ENCODE measurements at regions not wholly inside any gene's neighbourhood (a gene's known extent, or its start where the extent isn't known, plus 50 kb on each side); places are given as distances from the start of the nearest gene placed in this dataset.
"Not testable (repeated sequence)": the region's sequence is repeated elsewhere in the genome, so short reads cannot be mapped to it uniquely, and the experiment has no call there.

DNA sequence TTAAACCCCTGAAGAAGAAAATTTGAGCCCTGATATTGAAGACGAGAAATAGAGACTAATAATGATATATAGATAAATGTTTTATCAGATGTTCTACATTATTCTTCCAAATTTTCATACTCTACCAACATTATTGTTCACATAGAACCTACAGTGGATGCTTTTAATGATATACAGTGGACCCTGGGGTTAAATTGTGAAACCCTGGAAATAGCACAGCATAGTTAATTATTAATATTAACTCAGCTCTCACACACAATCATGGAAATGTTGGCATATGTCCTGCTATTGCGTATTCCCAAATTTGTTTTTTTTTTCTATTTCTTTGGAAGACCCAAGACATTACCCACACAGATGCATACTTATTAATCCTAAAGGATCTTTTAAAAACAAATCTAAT lies 579.9 kb downstream of the CCDC85A start:
- intact Hi-C loops (cut with DNase I), result no loop called here
- no peak for DNase-seq

DNA sequence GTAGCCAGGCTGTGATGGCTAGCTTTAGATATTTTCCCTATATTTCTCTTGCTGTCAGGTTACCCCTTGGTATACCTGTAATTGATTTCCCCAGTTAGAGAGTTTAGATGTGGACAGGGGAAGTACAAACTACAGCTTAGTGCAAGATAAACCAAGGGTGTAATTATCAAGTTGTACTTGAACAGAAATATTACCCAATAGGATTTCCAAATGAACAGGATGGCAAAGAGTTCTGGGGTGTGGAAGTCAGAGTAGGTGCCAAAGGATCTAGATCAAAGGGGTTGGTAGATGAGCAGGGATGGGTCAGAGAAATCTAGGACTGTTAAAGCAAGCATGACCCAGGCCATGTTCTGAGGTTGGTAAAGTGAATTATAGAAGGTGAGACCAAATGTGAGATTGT lies 585.2 kb downstream of the CCDC85A start:
- DNase-seq, result no peak
- intact Hi-C loops (cut with DNase I), result no loop called here

DNA sequence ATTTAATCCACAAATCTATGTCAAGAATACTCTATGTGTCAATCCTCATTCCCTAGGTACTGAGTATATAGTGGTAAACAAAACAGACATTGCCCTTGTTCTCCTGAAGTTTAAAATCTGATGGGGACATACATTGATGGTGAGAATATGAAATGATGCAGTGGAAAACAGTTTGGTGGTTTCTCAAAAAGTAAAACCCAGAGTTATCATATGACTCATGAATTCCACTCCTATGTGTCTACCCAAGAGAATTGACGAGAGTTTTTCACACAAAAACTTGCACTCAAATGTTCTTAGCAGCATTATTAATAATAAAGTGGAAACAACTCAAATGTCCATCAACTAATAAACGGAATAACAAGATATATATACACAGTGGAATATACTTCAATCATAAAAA lies 586.7 kb downstream of the CCDC85A start:
- DNase-seq, result no peak
- intact Hi-C loops (cut with DNase I), result no loop called here

DNA sequence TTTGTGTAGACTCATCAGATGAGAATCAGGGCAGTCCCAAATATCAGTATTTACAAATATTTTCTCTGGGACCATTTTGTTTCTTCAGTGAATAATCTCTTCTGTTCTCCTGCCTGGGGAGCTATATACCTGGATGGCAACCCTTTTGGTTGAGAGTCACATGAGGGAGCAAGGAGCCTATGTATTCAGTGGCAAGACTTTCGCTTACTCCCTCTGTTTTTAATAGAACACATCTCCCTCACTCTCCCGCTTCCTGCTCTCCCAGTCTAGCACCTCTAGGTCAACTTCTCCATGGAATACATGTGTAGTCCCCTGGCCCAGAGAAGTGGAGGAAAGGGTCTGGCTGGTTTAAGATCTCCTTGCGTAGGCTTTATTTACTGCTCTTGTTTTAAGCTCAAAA lies 600.3 kb downstream of the CCDC85A start:
- intact Hi-C loops (cut with DNase I), result no loop called here
- no peak for DNase-seq

DNA sequence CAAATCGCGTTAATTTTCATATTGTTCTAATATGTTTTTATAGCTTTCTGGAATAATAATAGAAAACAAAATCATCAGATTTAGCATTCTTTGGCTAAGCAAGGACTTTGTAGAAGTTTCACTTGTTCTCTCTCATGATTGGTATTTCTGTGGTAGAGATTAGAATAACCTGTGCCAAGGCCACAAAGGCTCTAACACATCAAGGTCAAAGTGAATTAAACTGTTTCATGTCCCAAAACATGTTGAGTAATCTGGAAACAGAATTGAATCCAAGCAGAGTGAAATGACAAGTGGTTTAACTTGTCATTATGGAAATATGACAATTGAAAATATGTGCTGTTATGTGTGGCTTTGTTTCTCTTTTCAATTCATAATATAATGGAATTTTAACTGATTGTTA lies 617.4 kb downstream of the CCDC85A start:
- intact Hi-C loops (cut with DNase I), result no loop called here

DNA sequence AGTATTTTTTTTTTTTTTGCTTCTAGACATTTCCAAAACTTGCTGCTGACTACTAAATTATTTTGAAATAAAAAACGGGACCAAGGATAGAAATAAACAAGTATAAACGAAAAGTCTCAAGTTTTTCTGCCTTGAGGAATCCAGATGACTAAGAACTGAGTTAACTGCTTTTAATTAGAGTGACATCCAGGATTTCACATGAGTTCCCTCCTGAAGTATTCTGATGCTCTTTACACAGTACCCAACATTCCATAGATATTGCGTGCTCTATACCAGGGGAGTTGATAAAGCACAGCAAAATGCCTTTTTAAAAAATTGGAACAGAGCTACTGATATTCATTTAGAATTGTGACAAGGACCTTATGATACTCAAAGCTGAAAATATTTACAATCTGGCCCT lies 618.0 kb downstream of the CCDC85A start:
- intact Hi-C loops (cut with DNase I), result no loop called here
- no peak for DNase-seq

More for the DNA sequence above, 617.4 kb downstream of the CCDC85A start:
- no peak for DNase-seq

DNA sequence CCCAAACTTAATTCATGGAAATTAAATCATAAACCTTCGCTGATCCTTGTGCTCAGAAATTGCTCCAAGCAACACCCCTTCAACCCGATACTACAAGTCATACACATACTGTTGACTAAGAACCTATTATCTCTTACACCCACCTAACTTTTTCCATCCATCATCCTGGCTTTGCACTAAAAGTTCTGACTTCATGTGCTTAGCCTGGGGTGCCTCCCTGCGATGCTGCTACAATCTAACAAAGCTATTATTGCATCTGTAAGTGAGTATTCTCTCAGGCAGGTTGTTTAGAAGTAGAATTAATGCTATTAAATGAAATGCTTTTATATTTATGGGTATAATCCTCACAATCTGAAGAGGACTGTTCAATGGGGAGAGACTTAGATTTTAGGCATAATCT lies 619.8 kb downstream of the CCDC85A start:
- intact Hi-C loops (cut with DNase I), result no loop called here
- DNase-seq, result no peak

DNA sequence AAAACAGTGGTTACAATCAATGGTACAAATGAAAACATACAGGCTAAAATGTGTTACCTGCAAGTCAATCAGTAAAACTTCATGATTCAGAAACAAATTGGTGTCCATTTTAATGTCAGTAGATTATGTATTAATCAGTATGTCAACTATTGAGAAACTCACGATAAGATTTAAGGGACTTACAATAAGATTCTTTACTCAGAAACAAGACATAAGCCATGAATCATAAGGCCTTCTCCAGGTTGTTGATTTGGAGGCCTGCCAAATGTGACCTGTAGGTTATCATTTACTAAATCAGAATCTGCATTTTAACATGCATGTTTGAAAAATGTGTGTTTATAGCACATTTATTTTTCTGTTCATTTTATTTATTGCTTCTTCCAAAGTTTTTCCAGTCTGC lies 623.1 kb downstream of the CCDC85A start:
- intact Hi-C loops (cut with DNase I), result no loop called here
- DNase-seq, result no peak

DNA sequence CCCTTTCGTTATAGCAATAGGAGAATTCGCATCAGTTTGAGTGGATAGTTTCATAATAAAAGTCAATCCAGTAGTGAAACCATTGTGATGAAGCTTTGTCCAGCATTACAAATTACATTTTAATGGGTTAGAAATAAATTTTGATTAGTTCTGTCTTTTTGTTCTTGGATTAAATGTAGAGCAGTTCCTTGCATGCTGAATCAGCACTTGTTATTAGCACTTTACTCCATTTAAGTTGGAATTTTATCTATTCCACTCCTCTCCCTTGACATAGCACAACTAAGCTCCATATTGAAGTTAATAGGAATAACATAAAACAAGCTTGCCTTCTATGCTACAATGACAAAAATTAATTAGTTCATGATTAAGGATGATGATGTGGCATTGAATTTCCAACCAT lies 624.1 kb downstream of the CCDC85A start:
- intact Hi-C loops (cut with DNase I), result no loop called here
- no peak for DNase-seq

DNA sequence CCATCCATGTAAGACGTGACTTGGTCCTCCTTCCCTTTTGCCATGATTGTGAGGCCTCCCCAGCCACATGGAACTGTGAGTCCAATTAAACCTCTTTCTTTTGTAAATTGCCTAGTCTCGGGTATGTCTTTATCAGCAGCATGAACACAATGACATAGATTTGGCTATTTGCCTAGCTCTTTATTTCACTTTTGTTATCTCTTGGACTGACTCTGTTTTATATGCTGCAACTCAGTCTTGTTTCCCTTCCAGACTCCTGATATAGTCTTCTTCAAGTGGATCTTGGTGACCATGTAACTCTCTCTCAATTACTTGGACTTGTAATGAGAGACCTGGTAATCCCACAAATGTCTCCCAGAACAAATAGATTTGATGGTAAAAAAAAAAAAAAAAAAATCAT lies 627.6 kb downstream of the CCDC85A start:
- intact Hi-C loops (cut with DNase I), result no loop called here
- DNase-seq, result no peak

DNA sequence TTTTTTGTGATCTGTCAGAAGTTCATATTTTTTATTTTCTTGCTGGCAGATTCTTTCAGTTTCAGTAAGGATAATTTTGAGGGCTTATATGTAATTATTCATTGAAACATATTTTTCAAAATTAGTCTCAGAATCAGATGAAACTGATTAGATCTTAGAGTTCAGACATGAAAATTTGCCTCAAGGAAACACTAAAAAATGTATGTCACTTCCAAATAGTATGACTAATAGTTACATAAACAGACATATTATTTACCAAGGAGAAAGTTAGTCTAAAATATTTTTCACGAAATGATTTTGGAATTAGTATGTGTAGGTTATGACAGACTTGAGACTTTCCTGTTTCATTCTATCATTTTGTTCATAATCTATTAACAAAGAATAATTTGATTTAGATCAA lies 628.6 kb downstream of the CCDC85A start:
- no peak for DNase-seq
- intact Hi-C loops (cut with DNase I), result no loop called here

DNA sequence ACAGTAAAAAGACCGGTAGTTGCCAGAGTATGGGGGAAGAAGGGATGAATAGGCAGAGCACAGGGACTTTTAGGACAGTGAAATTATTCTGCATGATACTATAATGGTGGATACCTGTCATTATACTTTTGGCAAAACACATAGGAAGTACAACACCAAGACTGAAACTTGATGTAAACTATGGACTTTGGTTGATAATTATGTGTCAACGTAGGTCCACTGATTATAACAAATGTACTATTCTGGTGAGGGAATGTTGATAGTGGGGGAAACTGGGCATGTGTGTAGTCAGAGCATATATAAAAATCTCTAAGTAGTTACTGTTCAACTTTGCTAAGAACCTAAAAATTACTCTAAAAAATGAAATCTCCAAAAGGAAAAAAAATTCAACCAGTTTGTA lies 629.7 kb downstream of the CCDC85A start:
- intact Hi-C loops (cut with DNase I), result no loop called here

DNA sequence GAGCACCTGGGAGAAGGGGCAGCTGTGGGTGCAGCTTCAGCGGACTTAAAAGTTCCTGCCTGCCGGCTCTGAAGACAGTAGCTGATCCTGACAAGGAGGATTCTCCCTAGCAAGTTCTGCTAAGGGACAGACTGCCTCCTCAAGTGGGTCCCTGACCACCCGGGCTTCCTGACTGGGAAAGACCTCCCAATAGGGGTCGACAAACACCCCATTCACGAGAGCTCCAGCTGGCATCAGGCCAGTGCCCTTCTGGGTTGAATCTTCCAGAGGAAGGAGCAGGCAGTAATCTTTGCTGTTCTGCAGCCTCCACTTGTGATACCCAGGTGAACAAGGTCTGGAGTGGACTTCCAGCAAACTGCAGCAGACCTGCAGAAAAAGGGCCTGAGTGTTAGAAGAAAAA lies 632.9 kb downstream of the CCDC85A start:
- intact Hi-C loops (cut with DNase I), result no loop called here
- DNase-seq, result peak in 3 of 10 donors; percentile 8 to 79 (median 71)

More for the DNA sequence above, 629.7 kb downstream of the CCDC85A start:
- DNase-seq, result no peak

DNA sequence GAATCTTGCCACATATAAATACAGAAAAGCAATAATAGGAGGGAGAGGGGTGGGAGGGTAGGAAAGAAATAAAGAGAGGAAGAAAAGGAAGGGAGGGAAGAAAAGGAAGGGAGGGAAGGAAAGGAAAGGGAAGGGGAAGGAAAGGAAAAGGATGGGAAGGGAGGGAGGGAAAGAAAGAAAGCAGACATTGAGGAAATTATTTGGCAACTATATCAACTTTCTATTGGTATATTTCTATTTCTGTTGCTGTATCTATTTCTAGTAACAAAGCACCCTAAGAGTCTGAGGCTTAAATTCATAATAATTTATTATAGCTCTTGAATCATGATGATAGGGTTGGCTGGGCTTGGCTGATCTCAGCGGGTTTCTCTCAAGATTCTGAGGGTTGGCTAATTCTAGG lies 648.0 kb downstream of the CCDC85A start:
- no peak for DNase-seq
- intact Hi-C loops (cut with DNase I), result no loop called here

DNA sequence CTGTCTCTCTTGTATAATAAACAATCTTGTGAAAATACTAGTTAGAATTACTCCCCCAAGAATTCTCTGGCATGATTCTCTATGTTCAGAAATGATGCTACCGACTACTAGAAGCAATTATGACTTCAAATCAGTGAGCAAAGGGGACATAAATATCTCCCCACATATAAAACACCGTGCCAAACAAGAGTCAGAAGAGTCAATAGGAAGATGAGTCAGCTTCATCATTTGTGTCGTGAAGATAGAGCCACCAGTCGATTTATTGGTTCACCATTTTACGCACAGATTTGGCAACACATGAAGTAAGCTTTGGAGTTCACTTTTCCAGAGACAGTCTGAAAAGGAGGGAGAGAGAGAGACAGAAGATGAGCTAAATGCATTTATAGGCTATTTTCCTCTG lies 650.9 kb downstream of the CCDC85A start:
- DNase-seq, result no peak
- intact Hi-C loops (cut with DNase I), result no loop called here

DNA sequence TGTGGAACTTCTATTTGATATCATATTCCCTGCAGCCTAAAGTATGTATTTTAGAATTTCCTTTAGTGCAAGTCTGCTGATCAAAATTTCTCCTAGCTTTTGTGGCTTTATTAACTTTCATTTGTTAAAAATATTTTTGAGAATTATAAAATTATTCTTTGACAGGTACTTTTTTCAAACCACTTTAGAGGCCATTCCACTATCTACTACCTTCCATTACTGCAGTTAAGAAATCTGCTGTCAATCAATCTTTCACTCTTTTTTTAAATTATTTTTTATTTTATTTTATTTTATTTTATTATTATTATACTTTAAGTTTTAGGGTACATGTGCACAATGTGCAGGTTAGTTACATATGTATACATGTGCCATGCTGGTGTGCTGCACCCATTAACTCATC lies 656.2 kb downstream of the CCDC85A start:
- intact Hi-C loops (cut with DNase I); DNase-seq: not testable (repeated sequence)

DNA sequence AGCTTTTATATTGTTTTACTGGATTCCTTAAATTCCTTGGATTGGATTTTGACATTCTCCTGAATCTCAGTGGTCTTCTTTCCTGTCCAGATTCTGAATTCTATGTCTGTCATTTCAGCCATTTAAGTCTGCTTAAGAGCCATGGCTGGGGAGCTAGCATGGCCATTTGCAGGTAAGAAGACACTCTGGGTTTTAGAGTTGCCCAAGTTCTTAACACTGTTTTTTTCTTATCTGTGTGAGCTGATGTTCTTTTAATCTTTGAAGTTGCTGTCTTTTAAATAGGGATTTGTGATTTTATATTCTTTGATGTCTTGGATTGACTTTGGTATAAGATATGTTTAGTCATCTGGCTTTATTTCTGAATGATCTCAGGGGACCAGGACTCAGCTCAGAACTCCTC lies 677.2 kb downstream of the CCDC85A start:
- intact Hi-C loops (cut with DNase I), result no loop called here
- no peak for DNase-seq

DNA sequence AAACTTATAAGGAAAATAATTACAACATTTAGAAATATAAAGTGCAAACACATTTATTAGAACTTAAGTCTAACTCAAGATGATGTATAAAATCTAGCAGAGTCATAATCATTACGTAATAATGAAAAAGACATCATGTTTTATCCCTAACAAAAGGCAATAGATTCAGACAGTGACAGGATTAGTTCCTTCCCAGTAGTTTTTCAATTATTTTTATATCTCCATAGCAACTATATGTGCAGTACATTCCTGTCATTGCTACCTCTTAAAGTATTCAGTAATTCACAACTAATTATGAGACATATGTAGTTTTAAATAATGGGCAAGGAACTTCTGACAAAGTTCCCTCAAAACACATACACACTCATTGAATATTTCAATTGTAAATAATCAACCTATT lies 687.9 kb downstream of the CCDC85A start:
- intact Hi-C loops (cut with DNase I), result no loop called here
- DNase-seq, result no peak

DNA sequence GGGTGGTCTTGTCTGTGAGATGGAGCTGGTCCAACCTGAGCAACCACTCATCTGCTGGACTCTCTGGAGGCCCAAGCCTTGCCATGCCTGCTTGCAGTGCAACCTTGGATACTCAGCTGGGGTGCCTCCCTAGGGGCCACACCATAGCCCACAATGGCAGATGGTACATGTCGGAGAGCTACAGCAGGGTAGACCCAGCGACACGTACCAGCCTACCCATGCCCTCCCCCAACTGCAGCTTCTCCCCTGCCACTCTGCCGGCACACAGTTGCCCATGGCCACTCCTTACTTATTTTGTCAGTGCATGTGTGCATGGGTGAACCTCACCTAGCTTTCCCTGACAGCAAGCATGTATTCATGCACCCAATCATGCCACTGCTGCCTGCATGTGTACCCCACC lies 690.9 kb downstream of the CCDC85A start:
- no peak for DNase-seq
- intact Hi-C loops (cut with DNase I), result no loop called here

DNA sequence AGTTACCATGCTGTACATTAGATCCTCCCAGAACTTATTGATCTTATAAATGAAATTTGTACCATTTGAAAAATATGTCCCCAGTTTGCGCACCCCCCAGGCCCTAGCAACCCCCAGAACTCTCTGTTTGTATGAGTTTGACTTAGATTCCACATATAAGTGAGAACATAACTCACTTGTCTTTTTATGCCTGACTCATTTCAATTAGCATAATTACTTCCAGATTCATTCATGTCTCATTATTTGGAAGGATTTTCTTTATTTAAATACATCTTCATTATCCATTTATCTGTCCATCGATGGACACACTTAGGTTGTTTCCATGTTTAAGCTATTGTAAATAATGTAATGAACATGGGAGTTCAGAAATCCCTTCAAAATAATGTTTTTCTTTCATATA lies 705.9 kb downstream of the CCDC85A start:
- intact Hi-C loops (cut with DNase I), result no loop called here
- DNase-seq, result no peak

DNA sequence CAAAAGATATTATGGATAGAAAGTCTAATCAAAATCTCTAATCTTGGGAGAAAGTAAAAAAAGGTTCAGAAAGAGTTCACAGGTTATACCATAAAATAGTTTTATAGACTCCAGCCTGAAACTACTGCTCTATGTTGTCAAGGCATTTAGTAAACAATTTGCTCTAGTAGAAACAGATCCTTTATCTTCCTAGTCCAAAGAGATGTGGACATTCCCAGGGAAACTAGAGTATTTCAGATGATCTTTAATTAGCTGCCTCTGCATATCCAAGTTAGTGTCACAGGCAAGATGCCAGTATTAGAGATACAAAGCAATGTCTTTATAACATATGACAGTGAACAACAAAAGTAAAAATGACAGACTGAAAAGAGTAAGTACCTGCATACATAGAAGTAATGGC lies 708.6 kb downstream of the CCDC85A start:
- intact Hi-C loops (cut with DNase I), result no loop called here
- DNase-seq, result no peak

DNA sequence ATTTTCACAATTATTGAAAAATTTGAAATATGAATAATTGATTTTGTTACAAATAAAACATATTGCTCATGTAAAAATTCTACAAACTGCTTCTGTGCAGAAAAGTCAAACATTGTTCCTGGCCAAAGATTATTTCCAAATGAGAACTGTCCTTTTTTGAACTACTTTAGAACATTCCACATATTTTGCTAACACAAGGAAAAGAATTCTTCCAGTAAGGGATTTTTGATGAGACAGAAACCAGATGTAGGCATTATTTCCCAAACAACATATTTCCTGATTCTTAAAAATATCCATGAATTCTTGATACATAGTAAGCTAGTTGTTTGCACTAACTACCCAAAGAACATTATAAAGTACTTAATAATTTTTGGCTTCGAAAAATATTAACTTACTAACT lies 715.2 kb downstream of the CCDC85A start:
- DNase-seq, result no peak
- intact Hi-C loops (cut with DNase I), result no loop called here

DNA sequence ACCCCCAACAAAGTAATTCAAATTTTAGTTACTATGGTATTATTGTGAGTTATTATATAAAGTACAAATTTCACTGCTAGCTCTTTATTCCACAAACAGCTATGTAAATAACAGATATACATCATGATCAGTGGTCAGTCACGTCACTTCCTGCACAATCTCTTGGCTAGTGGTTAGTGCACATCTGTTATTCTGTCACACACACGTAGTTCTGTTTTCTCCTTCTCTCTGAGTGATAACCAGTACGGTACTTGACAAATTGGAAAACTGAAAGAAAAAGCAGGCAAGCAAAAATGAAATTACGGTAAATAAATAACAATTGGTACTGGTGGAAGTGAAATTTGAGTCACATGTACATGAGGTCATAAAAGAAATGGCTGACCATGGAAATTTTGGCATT lies 728.7 kb downstream of the CCDC85A start:
- intact Hi-C loops (cut with DNase I), result no loop called here
- no peak for DNase-seq

DNA sequence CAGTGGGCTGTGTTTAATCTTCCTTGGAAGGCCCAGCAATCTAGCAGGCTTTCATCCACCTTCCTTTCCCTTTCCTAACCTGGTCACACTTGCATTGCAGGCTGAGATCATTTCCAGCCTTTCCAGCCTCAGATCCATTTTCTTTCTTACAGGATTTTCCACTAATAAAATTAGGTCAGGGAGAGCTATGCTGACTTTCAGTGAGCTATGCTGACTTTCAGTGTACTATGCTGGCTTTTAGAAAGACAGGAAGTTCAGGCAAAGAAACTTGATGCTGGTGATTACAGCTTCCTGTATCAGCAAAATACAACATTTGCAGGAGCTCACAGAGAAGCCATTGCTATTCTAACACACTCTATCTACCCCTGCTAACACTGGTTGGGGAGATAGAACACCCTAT lies 735.0 kb downstream of the CCDC85A start:
- intact Hi-C loops (cut with DNase I), result no loop called here
- no peak for DNase-seq

All from posterior cingulate gyrus (tissue), 11 donors.